Calu3 (cell line): ENCODE measurements at regions not wholly inside any gene's neighbourhood (a gene's known extent, or its start where the extent isn't known, plus 50 kb on each side); places are given as distances from the start of the nearest gene placed in this dataset.

Experiments used
- BruUV-seq: library from RNA; stranded (reverse); fragments of 400-500 nt; replicated peaks from 2 replicates; lab custom pipeline; 2021; lab: Mats Ljungman, UMichigan
- CTCF ChIA-PET: fragments of 300-600 bp; sonication (Branson Sonifier 250); formaldehyde crosslinking; loops from one replicate; lab custom pipeline; 2022; ENCODE audit warnings: antibody characterized with exemption; lab: Charles Lee
- DNase-seq: peaks from one replicate; pipeline ENCODE4 v3.0.0; 2022
- H3K27ac Mint-ChIP-seq: one replicate; pipeline ENCODE4 v1.8.0; 2022; ENCODE audit warnings: mixed read lengths; ENCODE audit not compliant: unreplicated experiment
- H3K27me3 Mint-ChIP-seq: one replicate; pipeline ENCODE4 v1.8.0; 2022; ENCODE audit warnings: mixed read lengths; ENCODE audit not compliant: unreplicated experiment
- H3K36me3 Mint-ChIP-seq: one replicate; pipeline ENCODE4 v1.8.0; 2022; ENCODE audit warnings: mild to moderate bottlenecking, moderate library complexity, mixed read lengths; ENCODE audit not compliant: insufficient read depth, unreplicated experiment
- H3K4me1 Mint-ChIP-seq: one replicate; pipeline ENCODE4 v1.8.0; 2022; ENCODE audit warnings: mild to moderate bottlenecking, low read depth, mixed read lengths; ENCODE audit not compliant: unreplicated experiment
- H3K4me3 Mint-ChIP-seq: one replicate; pipeline ENCODE4 v1.8.0; 2022; ENCODE audit warnings: mild to moderate bottlenecking, low read depth, moderate library complexity, mixed read lengths; ENCODE audit not compliant: unreplicated experiment
- H3K9me3 Mint-ChIP-seq: one replicate; pipeline ENCODE4 v1.8.0; 2022; ENCODE audit warnings: low read depth, mixed read lengths; ENCODE audit not compliant: unreplicated experiment
- intact Hi-C: fragments of 100-400 bp; cut with micrococcal nuclease; formaldehyde crosslinking; loops from one replicate; pipeline ENCODE4 v1.10.0; 2022; ENCODE audit not compliant: unreplicated experiment
- TF ChIP-seq, protein P1 (sequence below): fragments of 200-600 bp; IDR thresholded peaks from one replicate; pipeline ENCODE4 v1.8.0; 2022; ENCODE audit warnings: antibody characterized with exemption; ENCODE audit not compliant: unreplicated experiment

DNA sequence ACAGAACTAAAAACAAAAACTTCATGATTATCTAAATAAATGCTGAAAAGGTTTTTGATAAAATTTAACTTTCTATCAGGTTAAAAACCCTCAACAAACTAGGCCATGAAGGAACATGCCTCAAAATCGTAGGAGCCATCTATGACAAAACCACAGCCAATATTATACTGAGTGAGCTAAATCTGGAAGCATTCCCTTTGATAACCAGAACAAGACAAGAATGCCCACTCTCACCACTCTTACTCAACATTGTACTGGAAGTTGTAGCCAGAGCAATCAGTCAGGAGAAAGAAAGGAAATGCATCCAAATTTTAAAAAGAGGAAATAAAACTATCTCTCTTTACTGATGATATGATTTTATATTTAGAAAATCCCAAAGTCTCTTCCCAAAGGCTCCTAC lies 228.7 kb downstream of the CHRM2 start:
- CTCF ChIA-PET: no interaction called here
- no peak overlapping the region for H3K4me3 Mint-ChIP-seq
- DNase-seq: no peak
- no peaks in the 10 kb centered on the region for H3K4me1 Mint-ChIP-seq
- intact Hi-C loops: no loop called here
- no TSS peak for BruUV-seq
- no peak overlapping the region for H3K27ac Mint-ChIP-seq
- no peaks in the 10 kb centered on the region for H3K36me3 Mint-ChIP-seq
- H3K27me3 Mint-ChIP-seq: no peaks in the 10 kb centered on the region
- peaks cover 30% of the 10 kb centered on the region for H3K9me3 Mint-ChIP-seq
- TF ChIP-seq, protein P1, sequence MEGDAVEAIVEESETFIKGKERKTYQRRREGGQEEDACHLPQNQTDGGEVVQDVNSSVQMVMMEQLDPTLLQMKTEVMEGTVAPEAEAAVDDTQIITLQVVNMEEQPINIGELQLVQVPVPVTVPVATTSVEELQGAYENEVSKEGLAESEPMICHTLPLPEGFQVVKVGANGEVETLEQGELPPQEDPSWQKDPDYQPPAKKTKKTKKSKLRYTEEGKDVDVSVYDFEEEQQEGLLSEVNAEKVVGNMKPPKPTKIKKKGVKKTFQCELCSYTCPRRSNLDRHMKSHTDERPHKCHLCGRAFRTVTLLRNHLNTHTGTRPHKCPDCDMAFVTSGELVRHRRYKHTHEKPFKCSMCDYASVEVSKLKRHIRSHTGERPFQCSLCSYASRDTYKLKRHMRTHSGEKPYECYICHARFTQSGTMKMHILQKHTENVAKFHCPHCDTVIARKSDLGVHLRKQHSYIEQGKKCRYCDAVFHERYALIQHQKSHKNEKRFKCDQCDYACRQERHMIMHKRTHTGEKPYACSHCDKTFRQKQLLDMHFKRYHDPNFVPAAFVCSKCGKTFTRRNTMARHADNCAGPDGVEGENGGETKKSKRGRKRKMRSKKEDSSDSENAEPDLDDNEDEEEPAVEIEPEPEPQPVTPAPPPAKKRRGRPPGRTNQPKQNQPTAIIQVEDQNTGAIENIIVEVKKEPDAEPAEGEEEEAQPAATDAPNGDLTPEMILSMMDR: no peak

GRCh38 chr7:137096607-137097006 lies 228.2 kb downstream of the CHRM2 start:
- Mint-ChIP-seq H3K27ac (no peak overlapping the region), H3K4me1 (no peaks in the 10 kb centered on the region), H3K4me3 (no peak overlapping the region), H3K9me3 (peaks cover 30% of the 10 kb centered on the region), H3K36me3 (no peaks in the 10 kb centered on the region), H3K27me3 (no peaks in the 10 kb centered on the region)
- intact Hi-C loops: no loop called here
- no peak for DNase-seq
- CTCF ChIA-PET: no interaction called here
- no TSS peak for BruUV-seq
- TF ChIP-seq, protein P1: no peak

DNA sequence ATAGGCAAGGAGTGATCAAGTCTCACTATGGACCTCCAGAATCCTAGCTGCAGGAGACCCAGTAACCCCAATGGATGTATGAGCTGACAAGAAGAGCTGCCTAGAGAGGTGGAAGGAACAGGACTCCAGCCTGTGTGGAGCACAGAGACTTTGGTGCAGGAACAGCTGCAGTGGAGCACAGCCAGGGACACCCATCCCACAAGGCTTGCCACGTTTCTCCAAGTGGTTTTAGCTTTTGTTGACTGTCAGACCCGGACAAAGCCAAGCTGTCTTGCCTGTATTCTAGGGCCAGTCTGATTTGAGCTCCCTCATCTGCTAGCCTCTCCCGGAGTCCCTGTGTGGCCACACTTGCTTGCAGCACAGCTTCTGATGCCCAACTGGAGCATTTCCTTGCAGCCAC lies 224.7 kb downstream of the CHRM2 start:
- DNase-seq: no peak
- peaks cover 30% of the 10 kb centered on the region for H3K9me3 Mint-ChIP-seq
- intact Hi-C loops: no loop called here
- no TSS peak for BruUV-seq
- no peaks in the 10 kb centered on the region for H3K4me1 Mint-ChIP-seq
- no peak overlapping the region for H3K27ac Mint-ChIP-seq
- TF ChIP-seq, protein P1: no peak
- CTCF ChIA-PET: interaction anchor here (0.6 kb wide), 1 partner anchor 376 kb away, joined by 3 read pairs; no protein-coding TSS in a partner anchor
- H3K4me3 Mint-ChIP-seq: no peak overlapping the region
- no peaks in the 10 kb centered on the region for H3K36me3 Mint-ChIP-seq
- no peaks in the 10 kb centered on the region for H3K27me3 Mint-ChIP-seq

GRCh38 chr7:137091396-137091795 lies 222.9 kb downstream of the CHRM2 start:
- DNase-seq: no peak
- CTCF ChIA-PET: no interaction called here
- BruUV-seq: no TSS peak

More at GRCh38 chr7:137091396-137091795, 222.9 kb downstream of the CHRM2 start:
- Mint-ChIP-seq H3K27ac (no peak overlapping the region), H3K4me3 (no peak overlapping the region), H3K27me3 (no peaks in the 10 kb centered on the region), H3K9me3 (peaks cover 26% of the 10 kb centered on the region), H3K36me3 (no peaks in the 10 kb centered on the region), H3K4me1 (no peaks in the 10 kb centered on the region)
- intact Hi-C loops: no loop called here
- TF ChIP-seq, protein P1: no peak
